GM06990 (cell line): ENCODE measurements at regions not wholly inside any gene's neighbourhood (a gene's known extent, or its start where the extent isn't known, plus 50 kb on each side); places are given as distances from the start of the nearest gene placed in this dataset.

Source experiments
- DNase-seq: peaks from one replicate; pipeline ENCODE4 v3.0.0-alpha.2; 2011; ENCODE audit not compliant: insufficient read length; ENCODE audit errors: extremely low read depth
- H3K27me3 ChIP-seq: replicated peaks from 2 replicates; pipeline ENCODE4 v1.6.0; 2011; ENCODE audit warnings: low read length; ENCODE audit not compliant: control insufficient read depth, insufficient read depth
- H3K36me3 ChIP-seq: 2 replicates; pipeline ENCODE4 v1.5.1; 2011; ENCODE audit warnings: low read length; ENCODE audit not compliant: control insufficient read depth, insufficient read depth
- H3K4me3 ChIP-seq: replicated peaks from 2 replicates; pipeline ENCODE4 v1.5.1; 2011; ENCODE audit warnings: low read depth, mild to moderate bottlenecking, control low read depth, low read length
- CTCF ChIP-seq: IDR thresholded peaks from 2 replicates; pipeline ENCODE4 v1.5.1; 2011; ENCODE audit warnings: low read length, control low read depth, mild to moderate bottlenecking, inconsistent platforms; ENCODE audit not compliant: insufficient read depth, poor library complexity, severe bottlenecking

- no peak for TF ChIP-seq CTCF
- no peaks in the 10 kb centered on the region for H3K27me3 ChIP-seq
- DNase-seq: no peak
- H3K36me3 ChIP-seq: no peaks in the 10 kb centered on the region
- H3K4me3 ChIP-seq: no peak overlapping the region
Measured at GRCh38 chrX:134174273-134174660, 62.7 kb upstream of the CCDC160 start.

GRCh38 chrX:134174859-134175258 lies 62.1 kb upstream of the CCDC160 start:
- no peak for DNase-seq
- Histone ChIP-seq H3K36me3 (no peaks in the 10 kb centered on the region), H3K4me3 (no peak overlapping the region), H3K27me3 (no peaks in the 10 kb centered on the region)
- TF ChIP-seq CTCF: no peak

GRCh38 chrX:134177527-134177926 lies 59.5 kb upstream of the CCDC160 start:
- TF ChIP-seq CTCF: no peak
- no peak for DNase-seq
- Histone ChIP-seq H3K36me3 (no peaks in the 10 kb centered on the region), H3K4me3 (no peak overlapping the region), H3K27me3 (no peaks in the 10 kb centered on the region)

- no peaks in the 10 kb centered on the region for H3K36me3 ChIP-seq
- H3K27me3 ChIP-seq: no peaks in the 10 kb centered on the region
- DNase-seq: no peak
- H3K4me3 ChIP-seq: no peak overlapping the region
- no peak for TF ChIP-seq CTCF
Measured at GRCh38 chrX:134180601-134181274, 56.2 kb upstream of the CCDC160 start.

GRCh38 chrX:134181275-134181660 lies 55.7 kb upstream of the CCDC160 start:
- TF ChIP-seq CTCF: no peak
- Histone ChIP-seq H3K4me3 (no peak overlapping the region), H3K36me3 (no peaks in the 10 kb centered on the region), H3K27me3 (no peaks in the 10 kb centered on the region)
- no peak for DNase-seq

GRCh38 chrX:134183665-134184064 lies 53.3 kb upstream of the CCDC160 start:
- H3K36me3 ChIP-seq: no peaks in the 10 kb centered on the region
- no peak for DNase-seq
- no peak overlapping the region for H3K4me3 ChIP-seq
- no peaks in the 10 kb centered on the region for H3K27me3 ChIP-seq
- TF ChIP-seq CTCF: no peak
